HG02610 (cell line): ENCODE measurements at regions not wholly inside any gene's neighbourhood (a gene's known extent, or its start where the extent isn't known, plus 50 kb on each side); places are given as distances from the start of the nearest gene placed in this dataset.

Experiments used
- ATAC-seq: cut with Tn5 transposase; IDR thresholded peaks from one replicate; pipeline ENCODE4 v1.9.1; 2021; ENCODE audit warnings: mild to moderate bottlenecking, moderate library complexity; ENCODE audit not compliant: unreplicated experiment

DNA sequence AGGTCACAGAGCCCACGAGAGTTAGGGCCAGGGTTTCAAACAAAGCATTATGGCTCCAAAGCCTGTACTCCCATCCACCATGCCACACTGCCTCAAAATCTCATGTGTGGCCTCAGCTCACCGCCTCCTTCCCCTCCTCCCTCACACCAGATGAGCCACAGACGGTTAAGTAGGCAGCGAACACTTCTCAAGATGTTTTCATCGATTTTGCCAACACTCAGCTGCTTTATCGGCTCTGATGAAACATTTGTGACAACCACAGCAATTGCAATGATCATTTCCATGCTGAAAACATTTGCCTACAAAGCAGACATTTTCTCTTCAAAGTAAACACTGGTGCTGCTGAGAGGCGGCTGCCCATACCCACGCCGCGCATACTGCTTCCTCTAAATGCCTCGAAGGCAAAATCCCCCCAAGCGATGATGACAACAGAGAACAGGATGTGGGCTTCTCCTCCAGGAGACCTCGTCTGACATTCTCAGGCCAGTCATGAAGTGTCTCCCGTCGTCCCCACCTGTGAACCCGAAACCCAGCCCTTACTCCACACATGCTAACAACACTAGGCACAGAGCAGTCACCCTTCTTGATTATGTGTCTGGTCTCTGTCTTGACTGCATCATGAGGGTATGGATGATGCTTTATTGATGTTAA, 599.2 kb downstream of the SOX6 start:
- ATAC-seq = no peak

DNA sequence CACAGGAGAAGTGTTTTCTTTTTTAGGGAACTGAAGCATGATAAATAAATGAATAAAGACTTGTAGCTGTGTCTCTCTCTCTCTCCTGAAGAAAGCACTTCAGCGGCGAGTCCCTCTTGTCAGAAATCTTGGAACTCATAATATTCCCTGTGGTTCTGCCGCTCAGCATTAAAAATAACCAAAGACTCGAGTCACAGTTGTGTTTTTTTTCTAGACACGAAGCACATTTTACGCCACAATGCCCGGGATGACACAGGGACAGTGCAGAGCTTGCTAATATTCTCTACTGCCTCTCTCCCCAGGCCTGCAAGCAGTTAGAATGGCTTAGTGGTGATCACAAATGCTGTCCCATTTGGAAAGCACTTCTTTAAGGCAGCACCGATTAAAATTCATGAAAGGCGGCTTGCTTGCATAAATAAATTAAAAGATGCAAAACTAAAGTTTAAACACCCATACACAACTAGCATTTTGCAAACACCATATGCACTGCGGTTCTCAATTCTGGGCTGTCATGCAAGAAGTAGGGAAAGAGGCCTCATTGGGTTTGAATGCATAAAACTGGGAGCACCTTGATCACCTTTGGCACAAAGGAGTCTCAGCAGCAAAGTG, 597.4 kb downstream of the SOX6 start:
- no peak for ATAC-seq

DNA sequence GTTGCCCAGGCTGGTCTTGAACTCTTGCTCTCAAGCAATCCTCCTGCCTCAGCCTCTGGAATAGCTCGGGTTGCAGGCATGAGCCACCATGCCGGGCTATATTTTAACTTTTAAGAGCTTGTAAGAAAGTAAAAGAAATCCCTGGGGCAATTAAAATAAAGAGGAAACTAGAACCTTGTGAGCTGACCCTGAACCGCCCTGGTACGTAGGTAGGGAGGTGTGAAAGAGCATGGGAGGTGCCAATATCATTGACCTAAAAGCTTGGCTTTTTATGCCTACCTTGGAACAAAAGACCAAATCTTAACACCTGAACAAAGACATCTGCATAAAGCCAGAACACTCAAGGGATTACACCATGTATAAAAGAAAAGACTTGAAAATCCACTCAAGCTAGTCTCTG, 595.1 kb downstream of the SOX6 start:
- ATAC-seq = no peak

DNA sequence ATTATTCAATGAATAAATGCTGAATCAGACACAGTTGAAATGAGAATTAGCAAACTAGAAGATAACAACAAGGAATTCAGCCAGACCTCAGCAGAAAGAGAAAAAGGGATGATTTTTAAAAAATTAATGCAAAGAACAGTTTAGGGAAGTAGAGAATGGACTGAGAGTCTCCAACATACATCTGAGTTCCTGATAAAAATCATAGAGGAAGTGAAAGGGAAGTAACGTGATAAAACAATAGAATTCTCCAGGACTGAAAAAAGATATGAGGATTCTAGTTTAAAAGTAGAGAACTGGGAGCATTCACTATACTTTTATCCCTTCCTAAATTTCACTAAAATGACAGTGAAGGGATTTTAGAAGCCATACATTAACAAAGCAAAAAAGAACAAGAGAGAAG, 592.0 kb downstream of the SOX6 start:
- ATAC-seq = no peak

DNA sequence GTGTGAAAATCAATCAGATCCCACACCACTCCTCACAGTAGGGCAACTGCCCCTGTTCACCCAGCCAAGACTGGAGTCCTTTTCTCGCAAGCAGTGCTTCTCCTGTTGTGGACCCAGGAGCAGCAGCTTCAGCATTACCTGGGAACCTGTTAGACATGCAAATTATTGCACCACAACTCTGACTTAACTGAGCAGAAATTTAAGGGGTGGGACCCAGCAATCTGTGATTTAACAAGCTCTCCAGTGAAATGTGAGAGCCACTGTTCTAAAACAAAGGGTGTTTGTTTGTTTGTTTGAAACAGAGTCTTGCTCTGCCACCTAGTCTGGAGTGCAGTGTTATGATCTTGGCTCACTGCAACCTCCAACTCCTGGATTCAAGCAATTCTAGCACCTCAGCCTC, 591.4 kb downstream of the SOX6 start:
- no peak for ATAC-seq

DNA sequence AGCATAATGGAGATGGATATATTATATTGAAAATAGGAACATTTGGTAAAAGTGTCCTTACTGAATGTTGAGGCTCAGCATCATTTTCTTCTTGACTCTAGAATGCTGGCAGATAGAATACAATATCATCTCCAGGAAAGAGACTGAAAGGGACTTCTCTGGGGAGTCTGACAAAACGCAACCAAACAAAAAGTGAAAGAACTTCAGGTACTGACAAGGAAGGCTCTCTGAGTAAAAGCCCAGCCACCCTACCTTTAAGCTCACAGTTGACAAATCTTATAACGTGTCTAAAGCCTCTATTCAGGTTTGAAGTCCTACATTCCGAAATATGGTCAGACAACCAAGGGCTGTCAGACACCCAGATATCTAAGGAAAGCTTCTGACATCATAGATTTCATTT, 590.8 kb downstream of the SOX6 start:
- ATAC-seq = no peak

DNA sequence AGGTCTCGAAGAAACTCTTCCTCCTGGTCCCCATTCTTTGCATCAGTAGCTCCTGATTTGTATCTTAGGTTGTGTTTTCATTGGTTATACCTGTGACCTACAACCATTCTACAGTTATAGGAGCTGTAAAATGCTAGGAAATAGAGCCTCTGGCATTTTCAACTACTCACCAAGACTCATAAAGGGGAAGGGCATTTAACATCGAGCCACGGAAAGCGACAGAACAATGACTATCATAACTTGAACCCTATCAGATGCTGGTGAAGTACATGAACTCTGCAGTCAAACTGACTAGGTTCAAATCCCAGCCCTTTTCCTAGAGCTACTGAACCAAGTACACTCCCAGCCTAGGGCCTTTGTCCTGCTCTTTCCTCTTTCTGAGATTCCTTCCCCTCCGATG, 588.0 kb downstream of the SOX6 start:
- no peak for ATAC-seq

DNA sequence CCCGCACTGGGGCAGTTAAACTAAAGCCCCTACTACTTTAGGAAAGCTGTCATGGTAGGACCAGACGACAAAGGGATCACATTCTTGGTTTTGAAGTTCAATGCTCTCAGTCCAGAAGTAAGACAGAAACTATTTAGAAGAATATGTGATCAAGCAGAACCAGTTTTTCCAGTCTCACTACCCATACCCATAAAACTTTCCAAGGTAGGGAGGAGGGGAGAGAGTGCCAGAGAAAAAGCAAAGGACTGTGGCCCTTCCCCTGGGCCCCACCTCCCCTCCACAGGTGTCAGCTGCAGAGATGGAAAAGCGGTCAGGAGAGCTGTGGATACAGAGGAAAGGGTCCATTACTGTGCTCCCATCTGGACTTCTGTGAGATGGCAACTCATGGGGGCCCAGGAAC, 587.1 kb downstream of the SOX6 start:
- ATAC-seq = no peak

DNA sequence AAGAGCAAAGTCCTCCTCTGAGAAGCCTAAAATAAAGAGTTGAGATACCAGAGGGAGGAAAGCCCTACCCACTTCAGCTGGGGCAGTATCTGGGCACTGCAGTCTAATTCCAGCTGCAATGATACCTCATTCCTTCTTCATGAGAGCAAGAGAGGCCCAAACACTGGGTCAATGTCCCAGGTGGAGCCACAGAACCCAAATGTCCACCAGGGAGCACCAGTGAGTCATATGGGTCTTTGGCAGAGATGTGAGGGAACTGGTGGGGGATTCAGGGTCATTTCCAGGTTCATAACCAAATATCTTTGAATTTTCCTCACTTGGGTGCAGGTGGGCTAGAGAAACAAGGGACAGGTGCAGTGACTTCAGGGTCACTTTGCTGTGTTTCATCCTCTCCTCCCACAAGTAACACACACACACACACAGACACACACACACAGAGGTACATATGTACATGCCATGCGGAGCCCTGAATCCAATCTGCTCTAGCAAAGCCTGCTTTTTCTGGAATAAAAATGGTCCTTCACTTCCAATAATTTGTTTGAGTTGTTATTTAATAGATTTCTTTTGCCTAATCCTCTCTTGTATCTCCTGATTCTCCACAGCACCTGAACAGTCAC, 585.4 kb downstream of the SOX6 start:
- ATAC-seq = no peak

DNA sequence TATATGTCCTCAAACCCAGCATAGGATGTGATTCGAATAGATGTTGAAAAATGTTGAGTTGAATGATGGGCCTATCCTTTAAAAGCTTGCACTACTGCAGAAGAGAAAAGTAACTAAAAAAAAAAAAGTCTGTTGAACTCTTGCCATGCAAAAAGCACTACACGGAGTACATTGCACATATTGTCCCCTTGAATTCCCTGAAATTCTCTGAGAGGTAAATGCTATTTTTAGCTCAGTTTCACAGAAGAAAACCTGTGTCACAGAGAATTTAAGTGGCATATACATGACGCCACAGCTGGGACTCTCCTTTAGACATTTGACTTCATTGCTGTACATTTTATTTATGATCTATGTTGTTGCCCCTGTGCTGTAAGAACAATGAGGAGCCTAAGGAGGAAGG, 583.8 kb downstream of the SOX6 start:
- ATAC-seq = no peak

DNA sequence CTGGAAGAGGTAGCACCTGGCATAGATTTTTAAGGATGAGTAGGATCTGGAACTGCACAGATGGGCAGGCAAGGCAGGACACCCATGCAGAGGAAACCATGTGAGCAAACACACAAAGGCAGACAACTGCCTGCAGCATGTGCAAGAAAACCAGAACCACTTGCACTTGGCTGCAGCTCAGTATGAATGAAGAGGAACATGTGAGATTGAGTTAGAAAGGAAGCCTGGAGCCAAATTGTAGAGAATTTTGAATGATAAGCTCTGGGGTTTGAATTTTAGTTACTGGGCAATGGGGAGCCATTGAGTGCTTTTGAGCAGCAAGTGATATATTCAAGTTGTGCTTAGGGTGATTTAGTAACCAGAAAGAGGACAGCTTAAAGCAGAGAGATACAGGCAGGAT, 583.4 kb downstream of the SOX6 start:
- ATAC-seq = no peak

DNA sequence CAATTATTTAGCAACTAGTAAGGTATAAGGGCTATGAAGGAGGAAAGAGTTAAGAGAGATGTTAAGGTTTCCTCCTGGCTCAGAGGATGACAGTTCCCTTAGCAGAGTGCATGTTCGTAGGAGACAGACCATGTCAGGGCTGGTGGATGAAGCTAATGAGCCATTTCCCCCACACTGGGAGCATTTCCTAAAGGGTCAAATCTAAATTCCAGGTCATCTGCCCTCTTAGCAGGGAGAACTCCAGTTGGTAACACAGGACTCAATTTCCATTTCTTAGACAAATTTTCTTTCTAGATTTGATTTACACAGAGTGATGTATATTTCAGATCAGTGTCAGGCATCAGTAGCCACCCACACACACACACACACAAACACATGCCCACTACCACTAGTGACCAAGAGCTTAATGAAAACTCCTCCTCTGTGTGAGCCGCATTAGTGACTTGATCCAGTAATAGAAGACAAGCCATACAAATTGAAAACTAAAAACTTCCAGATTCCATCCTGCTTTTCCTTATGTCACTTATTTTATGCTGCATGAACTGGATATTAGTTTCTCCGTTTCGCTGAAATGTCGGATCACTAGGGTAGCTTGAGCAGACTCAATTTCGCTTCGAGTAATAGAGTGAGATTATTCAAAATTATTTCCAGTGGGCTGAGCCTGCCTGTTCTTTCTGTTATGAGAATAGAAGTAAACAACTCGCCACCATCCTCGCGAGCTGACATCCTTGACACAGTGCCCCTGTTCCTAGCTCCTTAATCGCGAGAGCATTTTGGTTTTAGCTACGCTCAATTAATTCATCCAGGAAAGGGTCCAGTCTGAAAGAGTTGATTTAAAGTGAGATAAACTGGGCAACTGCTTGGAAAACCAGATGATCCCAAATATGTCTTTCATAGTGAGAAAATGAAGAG, 582.6 kb downstream of the SOX6 start:
- no peak for ATAC-seq

DNA sequence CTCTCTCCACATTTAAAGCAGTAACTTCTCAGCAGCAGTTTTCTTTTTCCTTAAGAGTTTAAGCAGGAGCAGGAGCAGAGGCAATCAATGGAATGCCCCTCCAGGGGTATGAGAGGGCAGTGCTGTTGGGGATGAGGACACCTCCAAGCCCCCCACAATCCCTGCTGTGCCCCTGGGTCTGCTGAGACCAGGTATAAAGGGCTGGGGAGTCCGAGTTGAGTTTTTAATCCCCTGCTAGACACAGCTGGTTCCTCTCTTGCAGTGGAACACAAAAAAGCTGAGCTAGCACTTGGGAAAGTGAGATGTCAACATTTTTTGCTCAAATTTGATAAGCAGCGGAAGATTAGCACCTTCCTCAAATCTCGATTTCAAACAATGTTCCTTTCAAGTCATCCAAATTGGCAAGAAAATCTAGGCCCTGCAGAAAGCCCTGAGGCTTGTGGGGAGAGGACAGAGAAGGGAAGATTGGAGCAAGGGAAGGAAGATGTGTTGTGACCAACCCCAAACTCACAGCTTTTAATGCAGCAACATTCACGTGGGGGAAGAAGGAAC, 581.9 kb downstream of the SOX6 start:
- no peak for ATAC-seq

DNA sequence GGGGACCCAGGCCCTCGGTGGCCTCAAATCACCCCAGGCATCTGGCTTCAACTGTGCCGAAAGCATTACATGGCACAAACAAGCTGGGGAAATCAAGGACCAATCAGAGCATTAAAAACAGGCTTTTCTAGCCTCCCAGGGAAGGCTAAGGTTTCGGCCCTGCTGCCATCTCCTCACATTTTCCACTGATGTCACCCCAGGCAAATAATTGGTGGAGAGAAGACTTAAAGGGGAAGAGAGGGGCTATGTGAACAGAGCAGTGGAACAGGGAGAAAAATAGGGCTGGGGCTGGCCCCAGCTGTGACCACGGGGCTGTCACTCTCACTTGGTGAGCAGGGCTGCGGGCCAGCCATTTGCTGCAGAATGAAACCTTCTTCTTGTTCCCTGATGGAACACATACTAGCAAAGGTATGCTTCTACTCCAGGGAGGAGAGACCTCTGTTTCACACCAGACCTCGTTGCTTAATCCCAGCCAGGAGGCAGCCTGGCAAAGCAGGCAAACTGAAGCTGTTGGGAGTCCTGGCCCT, 581.3 kb downstream of the SOX6 start:
- no peak for ATAC-seq

DNA sequence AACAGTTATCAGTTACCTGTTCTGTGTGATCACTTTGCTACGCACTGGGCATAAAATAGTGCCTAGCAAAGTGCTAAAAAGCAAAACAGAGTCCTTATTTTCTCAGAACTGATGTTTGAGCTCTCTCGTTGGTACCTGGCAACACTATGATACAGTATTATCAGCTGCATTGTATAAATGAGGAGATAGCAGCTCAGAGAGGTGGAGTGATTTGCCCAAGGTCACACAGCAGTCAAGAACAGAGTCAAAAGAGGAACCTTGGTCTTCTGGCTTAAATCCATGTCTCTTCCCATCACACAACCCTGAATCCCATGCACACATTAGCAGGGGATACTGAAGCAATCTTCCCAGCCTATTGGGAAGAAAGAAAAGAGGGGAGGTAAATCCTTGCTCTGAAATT, 580.5 kb downstream of the SOX6 start:
- ATAC-seq = no peak

DNA sequence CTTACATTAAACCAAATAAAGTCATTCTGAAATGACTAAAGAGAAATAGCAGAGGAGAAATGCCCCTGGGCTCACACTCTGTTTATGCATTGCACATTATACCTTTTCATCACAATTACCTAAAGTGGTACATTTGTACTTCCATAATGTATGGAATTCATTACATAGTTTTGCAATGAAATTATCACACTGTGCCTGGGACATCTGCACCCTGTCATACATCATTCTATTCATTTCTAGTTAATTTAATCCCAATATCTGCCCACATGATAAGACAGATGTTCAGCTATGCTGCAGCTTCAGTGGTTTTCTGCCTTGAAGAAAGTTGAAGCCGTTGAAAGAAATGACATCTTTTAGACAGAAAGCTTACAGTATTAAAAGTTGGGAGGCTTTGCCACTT, 580.0 kb downstream of the SOX6 start:
- no peak for ATAC-seq

DNA sequence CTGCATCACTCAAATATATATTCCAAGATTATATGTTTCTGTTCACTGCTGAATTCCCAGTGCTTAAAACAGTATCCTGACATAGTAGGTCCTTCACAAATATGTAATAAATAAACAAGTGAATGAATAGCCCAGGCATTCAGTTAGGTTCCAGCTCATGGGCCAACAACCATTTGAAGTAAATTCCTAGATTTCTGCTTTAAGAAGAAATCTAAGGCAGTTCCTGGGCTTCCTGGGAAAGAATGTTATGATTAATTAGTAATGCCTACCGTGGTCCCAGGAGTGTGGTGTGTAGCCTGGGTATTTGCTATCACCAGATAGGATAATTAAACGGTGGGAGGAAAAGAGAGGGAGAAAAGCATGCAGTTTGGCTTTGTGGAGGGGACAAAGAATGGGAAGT, 576.8 kb downstream of the SOX6 start:
- no peak for ATAC-seq

DNA sequence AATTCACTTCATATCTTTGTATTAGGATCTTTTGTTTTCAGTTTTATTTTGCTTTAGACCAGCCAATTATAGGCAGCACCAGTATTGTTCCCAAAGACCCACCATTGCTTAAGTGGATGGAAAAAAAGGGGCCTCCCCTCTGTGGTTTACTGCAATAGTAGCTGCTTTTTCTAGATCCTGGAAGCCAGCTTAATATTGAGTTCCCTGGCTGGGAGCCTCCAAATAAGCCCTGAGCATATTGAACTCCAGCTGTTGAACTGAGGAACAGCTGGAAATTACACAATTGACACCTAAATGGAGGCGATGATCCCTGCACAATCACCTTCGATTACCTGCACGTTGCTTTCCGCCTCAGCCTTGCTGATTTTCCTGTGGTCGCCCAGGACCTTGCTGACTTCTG, 576.0 kb downstream of the SOX6 start:
- no peak for ATAC-seq

DNA sequence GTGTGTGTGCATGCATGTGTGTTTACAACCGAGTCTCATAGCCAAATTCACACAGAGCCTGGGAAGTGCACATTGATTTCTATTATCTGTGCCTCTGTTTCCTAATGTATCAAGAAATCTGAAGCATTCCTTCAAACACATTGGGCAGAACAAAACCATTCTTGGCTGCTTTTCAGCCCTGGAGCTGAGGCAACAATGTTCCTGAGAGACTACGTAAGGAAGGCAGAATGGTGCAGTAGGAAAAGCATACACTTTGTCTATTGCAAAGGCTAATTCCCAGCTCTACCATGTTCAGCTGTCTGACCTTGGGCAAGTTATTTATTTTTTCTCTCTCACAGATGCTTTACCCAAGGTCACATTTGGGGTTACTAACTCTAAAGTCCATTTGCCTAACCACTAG, 575.5 kb downstream of the SOX6 start:
- no peak for ATAC-seq

DNA sequence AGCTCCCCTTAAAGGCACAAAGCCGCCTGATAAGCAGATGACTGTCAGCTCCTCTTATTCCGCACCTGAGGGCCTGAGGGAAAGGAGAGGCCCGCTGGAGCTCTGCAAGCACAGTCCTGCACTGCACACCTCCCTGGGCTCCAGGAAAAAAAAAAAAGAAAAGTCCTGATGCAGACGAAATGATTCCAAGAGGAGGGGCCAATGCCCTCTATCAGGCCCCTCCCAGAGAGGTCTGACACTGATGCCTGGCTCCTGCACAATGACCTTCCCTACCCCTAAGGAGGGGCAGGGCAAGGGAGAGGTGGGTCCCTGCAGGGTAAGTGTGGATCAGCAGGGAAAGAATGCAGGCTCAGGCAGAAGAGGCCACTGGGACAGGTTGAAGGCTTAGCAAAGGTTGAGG, 572.7 kb downstream of the SOX6 start:
- no peak for ATAC-seq
